WTC11 (cell line): ENCODE measurements at regions not wholly inside any gene's neighbourhood (a gene's known extent, or its start where the extent isn't known, plus 50 kb on each side); places are given as distances from the start of the nearest gene placed in this dataset.
"Not testable (repeated sequence)": the region's sequence is repeated elsewhere in the genome, so short reads cannot be mapped to it uniquely, and the experiment has no call there.

ENCODE experiments used
- ATAC-seq: fragments of 200-7000 bp; cut with Tn5 transposase; 2 replicates; pipeline ENCODE4 v1.10.0; 2021; ENCODE audit warnings: mild to moderate bottlenecking, moderate library complexity
- CTCF ChIA-PET: fragments of 300-600 bp; sonication (Branson Sonifier 250); formaldehyde crosslinking; loops from one replicate; lab custom pipeline; 2021; ENCODE audit warnings: antibody characterized with exemption; lab: Charles Lee
- POLR2A ChIA-PET: fragments of 350-600 bp; sonication (Branson Sonifier 250); formaldehyde crosslinking; loops from one replicate; lab custom pipeline; 2021; ENCODE audit warnings: antibody characterized with exemption; lab: Charles Lee
- DNase-seq: peaks from one replicate; pipeline ENCODE4 v3.0.0; 2021; ENCODE audit warnings: low spot score
- H3K27ac Mint-ChIP-seq: 2 replicates; pipeline ENCODE4 v1.8.0; 2021; ENCODE audit warnings: mixed read lengths
- H3K27me3 Mint-ChIP-seq: 2 replicates; pipeline ENCODE4 v1.8.0; 2021; ENCODE audit warnings: low read depth, mild to moderate bottlenecking, moderate library complexity, mixed read lengths
- H3K36me3 Mint-ChIP-seq: 2 replicates; pipeline ENCODE4 v1.8.0; 2021; ENCODE audit warnings: mixed read lengths
- H3K4me1 Mint-ChIP-seq: 2 replicates; pipeline ENCODE4 v1.8.0; 2022; ENCODE audit warnings: mixed read lengths
- H3K4me3 Mint-ChIP-seq: 2 replicates; pipeline ENCODE4 v1.8.0; 2021; ENCODE audit warnings: mild to moderate bottlenecking, moderate library complexity, mixed read lengths
- H3K9me3 Mint-ChIP-seq: 2 replicates; pipeline ENCODE4 v1.8.0; 2021; ENCODE audit warnings: mixed read lengths
- ATF1 ChIP-seq: sonication (generic); formaldehyde crosslinking; IDR thresholded peaks from 2 replicates; pipeline ENCODE4 v1.8.1; 2023; ENCODE audit warnings: mild to moderate bottlenecking, moderate library complexity, missing genetic modification reagents
- CTCF ChIP-seq: fragments of 200-600 bp; IDR thresholded peaks from 2 replicates; pipeline ENCODE4 v1.8.0; 2022; ENCODE audit warnings: antibody characterized with exemption
- GABPB1 ChIP-seq: sonication (generic); formaldehyde crosslinking; IDR thresholded peaks from 2 replicates; pipeline ENCODE4 v1.8.1; 2023; ENCODE audit warnings: mild to moderate bottlenecking, missing genetic modification reagents
- JUN ChIP-seq: sonication (generic); formaldehyde crosslinking; IDR thresholded peaks from 2 replicates; pipeline ENCODE4 v1.8.0; 2023; ENCODE audit warnings: mild to moderate bottlenecking, missing genetic modification reagents
- PRRX2 ChIP-seq: fragments of 250-450 bp; sonication (Bioruptor Pico); IDR thresholded peaks from 2 replicates; pipeline ENCODE4 v1.8.0; 2021; ENCODE audit warnings: mild to moderate bottlenecking
- TCF7 ChIP-seq: sonication (generic); formaldehyde crosslinking; IDR thresholded peaks from 2 replicates; pipeline ENCODE4 v1.8.0; 2022; ENCODE audit warnings: mild to moderate bottlenecking, low read depth, missing genetic modification reagents, moderate library complexity
- ZBTB21 ChIP-seq: sonication (generic); formaldehyde crosslinking; IDR thresholded peaks from 2 replicates; pipeline ENCODE4 v1.8.1; 2023; ENCODE audit warnings: mild to moderate bottlenecking, missing genetic modification reagents, borderline replicate concordance
- ZMAT4 ChIP-seq: fragments of 250-450 bp; sonication (Bioruptor Pico); IDR thresholded peaks from 2 replicates; pipeline ENCODE4 v1.9.0; 2021; ENCODE audit warnings: mild to moderate bottlenecking
- ZNF281 ChIP-seq: sonication (generic); formaldehyde crosslinking; IDR thresholded peaks from 2 replicates; pipeline ENCODE4 v1.8.0; 2023; ENCODE audit warnings: mild to moderate bottlenecking, missing genetic modification reagents
- ZNF671 ChIP-seq: fragments of 250-450 bp; sonication (Bioruptor Pico); IDR thresholded peaks from 2 replicates; pipeline ENCODE4 v1.8.0; 2021; ENCODE audit warnings: mild to moderate bottlenecking
- TF ChIP-seq, protein P1 (sequence below): fragments of 250-450 bp; sonication (Bioruptor Pico); IDR thresholded peaks from 2 replicates; pipeline ENCODE4 v1.9.0; 2021; ENCODE audit warnings: mild to moderate bottlenecking
- TF ChIP-seq, protein P2 (sequence below): sonication (generic); formaldehyde crosslinking; IDR thresholded peaks from 2 replicates; pipeline ENCODE4 v1.8.1; 2022; ENCODE audit warnings: low read depth, mild to moderate bottlenecking, moderate library complexity, missing genetic modification reagents, borderline replicate concordance
- TF ChIP-seq, protein P3 (sequence below): sonication (generic); formaldehyde crosslinking; IDR thresholded peaks from 2 replicates; pipeline ENCODE4 v1.8.0; 2022; ENCODE audit warnings: mild to moderate bottlenecking, missing genetic modification reagents
- TF ChIP-seq, protein P4 (sequence below): sonication (generic); formaldehyde crosslinking; IDR thresholded peaks from 2 replicates; pipeline ENCODE4 v1.8.1; 2023; ENCODE audit warnings: mild to moderate bottlenecking, missing genetic modification reagents, moderate library complexity
- TF ChIP-seq, protein P5 (sequence below): sonication (generic); formaldehyde crosslinking; IDR thresholded peaks from 2 replicates; pipeline ENCODE4 v1.8.1; 2022; ENCODE audit warnings: mild to moderate bottlenecking, missing genetic modification reagents, moderate library complexity, borderline replicate concordance
- TF ChIP-seq, protein P6 (sequence below): sonication (generic); formaldehyde crosslinking; IDR thresholded peaks from 2 replicates; pipeline ENCODE4 v1.8.1; 2023; ENCODE audit warnings: mild to moderate bottlenecking, missing genetic modification reagents, moderate library complexity
- TF ChIP-seq, protein P7 (sequence below): sonication (generic); formaldehyde crosslinking; IDR thresholded peaks from 2 replicates; pipeline ENCODE4 v1.8.1; 2022; ENCODE audit warnings: missing genetic modification reagents, borderline replicate concordance

- TF ChIP-seq, protein P1, sequence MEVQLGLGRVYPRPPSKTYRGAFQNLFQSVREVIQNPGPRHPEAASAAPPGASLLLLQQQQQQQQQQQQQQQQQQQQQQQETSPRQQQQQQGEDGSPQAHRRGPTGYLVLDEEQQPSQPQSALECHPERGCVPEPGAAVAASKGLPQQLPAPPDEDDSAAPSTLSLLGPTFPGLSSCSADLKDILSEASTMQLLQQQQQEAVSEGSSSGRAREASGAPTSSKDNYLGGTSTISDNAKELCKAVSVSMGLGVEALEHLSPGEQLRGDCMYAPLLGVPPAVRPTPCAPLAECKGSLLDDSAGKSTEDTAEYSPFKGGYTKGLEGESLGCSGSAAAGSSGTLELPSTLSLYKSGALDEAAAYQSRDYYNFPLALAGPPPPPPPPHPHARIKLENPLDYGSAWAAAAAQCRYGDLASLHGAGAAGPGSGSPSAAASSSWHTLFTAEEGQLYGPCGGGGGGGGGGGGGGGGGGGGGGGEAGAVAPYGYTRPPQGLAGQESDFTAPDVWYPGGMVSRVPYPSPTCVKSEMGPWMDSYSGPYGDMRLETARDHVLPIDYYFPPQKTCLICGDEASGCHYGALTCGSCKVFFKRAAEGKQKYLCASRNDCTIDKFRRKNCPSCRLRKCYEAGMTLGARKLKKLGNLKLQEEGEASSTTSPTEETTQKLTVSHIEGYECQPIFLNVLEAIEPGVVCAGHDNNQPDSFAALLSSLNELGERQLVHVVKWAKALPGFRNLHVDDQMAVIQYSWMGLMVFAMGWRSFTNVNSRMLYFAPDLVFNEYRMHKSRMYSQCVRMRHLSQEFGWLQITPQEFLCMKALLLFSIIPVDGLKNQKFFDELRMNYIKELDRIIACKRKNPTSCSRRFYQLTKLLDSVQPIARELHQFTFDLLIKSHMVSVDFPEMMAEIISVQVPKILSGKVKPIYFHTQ (CRISPR knock-in tag), result no peak
- TF ChIP-seq, protein P2, sequence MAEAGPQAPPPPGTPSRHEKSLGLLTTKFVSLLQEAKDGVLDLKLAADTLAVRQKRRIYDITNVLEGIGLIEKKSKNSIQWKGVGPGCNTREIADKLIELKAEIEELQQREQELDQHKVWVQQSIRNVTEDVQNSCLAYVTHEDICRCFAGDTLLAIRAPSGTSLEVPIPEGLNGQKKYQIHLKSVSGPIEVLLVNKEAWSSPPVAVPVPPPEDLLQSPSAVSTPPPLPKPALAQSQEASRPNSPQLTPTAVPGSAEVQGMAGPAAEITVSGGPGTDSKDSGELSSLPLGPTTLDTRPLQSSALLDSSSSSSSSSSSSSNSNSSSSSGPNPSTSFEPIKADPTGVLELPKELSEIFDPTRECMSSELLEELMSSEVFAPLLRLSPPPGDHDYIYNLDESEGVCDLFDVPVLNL (CRISPR knock-in tag), result no peak
- TF ChIP-seq ATF1 (CRISPR knock-in tag), result no peak
- TF ChIP-seq PRRX2 (CRISPR knock-in tag), result no peak
- TF ChIP-seq, protein P3, sequence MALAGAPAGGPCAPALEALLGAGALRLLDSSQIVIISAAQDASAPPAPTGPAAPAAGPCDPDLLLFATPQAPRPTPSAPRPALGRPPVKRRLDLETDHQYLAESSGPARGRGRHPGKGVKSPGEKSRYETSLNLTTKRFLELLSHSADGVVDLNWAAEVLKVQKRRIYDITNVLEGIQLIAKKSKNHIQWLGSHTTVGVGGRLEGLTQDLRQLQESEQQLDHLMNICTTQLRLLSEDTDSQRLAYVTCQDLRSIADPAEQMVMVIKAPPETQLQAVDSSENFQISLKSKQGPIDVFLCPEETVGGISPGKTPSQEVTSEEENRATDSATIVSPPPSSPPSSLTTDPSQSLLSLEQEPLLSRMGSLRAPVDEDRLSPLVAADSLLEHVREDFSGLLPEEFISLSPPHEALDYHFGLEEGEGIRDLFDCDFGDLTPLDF (CRISPR knock-in tag), result no peak
- no peak for TF ChIP-seq CTCF
- TF ChIP-seq GABPB1, result no peak
- TF ChIP-seq, protein P4, sequence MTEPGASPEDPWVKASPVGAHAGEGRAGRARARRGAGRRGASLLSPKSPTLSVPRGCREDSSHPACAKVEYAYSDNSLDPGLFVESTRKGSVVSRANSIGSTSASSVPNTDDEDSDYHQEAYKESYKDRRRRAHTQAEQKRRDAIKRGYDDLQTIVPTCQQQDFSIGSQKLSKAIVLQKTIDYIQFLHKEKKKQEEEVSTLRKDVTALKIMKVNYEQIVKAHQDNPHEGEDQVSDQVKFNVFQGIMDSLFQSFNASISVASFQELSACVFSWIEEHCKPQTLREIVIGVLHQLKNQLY, result no peak
- TF ChIP-seq ZMAT4, result no peak
- TF ChIP-seq, all 79 proteins: peak for 0
These were observed 122.5 kb upstream of the SLC44A1 start (continued) for GRCh38 chr9:105121861-105122430.

DNA sequence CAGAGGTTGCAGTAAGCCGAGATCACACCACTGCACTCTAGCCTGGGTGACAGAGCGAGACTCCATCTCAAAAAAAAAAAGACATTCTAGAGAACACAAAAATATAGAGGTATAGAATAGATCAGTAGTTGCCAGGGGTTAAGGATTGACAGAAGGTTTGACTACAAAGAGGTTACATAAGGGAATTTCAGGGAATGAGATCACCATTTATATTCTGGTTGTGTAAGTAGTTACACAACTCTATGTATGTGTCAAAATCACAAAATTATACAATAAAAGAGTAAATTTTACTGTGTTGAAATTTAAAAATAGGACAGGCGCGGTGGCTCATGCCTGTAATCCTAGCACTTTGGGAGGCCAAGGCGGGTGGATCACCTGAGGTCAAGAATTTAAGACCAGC lies 119.9 kb upstream of the SLC44A1 start:
- ATAC-seq, H3K4me3 Mint-ChIP-seq, H3K27me3 Mint-ChIP-seq, H3K27ac Mint-ChIP-seq, DNase-seq, H3K4me1 Mint-ChIP-seq, CTCF ChIA-PET, H3K36me3 Mint-ChIP-seq: not testable (repeated sequence)
- H3K9me3 Mint-ChIP-seq, result peaks cover 18% of the 10 kb centered on the region
- POLR2A ChIA-PET, result interaction anchor here (0.7 kb wide), 1 partner anchor 97 kb away, joined by 3 read pairs; no protein-coding TSS in a partner anchor

- Mint-ChIP-seq H3K27ac (no peak overlapping the region), H3K27me3 (peaks cover 4% of the 10 kb centered on the region), H3K4me1 (peaks cover 9% of the 10 kb centered on the region), H3K9me3 (peaks cover 12% of the 10 kb centered on the region), H3K4me3 (no peak overlapping the region), H3K36me3 (peaks cover 4% of the 10 kb centered on the region)
- ChIA-PET POLR2A (interaction anchor here (0.7 kb wide), 1 partner anchor 157 kb away, joined by 3 read pairs; no protein-coding TSS in a partner anchor), CTCF (interaction anchor here (0.6 kb wide), 2 partner anchors 13 to 37 kb away, joined by 3 read pairs; no protein-coding TSS in a partner anchor)
- peak; percentile 28; the same call in 1 of the 2 replicates for ATAC-seq
- no peak for DNase-seq
- TF ChIP-seq, protein P5, sequence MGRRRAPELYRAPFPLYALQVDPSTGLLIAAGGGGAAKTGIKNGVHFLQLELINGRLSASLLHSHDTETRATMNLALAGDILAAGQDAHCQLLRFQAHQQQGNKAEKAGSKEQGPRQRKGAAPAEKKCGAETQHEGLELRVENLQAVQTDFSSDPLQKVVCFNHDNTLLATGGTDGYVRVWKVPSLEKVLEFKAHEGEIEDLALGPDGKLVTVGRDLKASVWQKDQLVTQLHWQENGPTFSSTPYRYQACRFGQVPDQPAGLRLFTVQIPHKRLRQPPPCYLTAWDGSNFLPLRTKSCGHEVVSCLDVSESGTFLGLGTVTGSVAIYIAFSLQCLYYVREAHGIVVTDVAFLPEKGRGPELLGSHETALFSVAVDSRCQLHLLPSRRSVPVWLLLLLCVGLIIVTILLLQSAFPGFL (CRISPR knock-in tag), result no peak
- TF ChIP-seq, protein P6, sequence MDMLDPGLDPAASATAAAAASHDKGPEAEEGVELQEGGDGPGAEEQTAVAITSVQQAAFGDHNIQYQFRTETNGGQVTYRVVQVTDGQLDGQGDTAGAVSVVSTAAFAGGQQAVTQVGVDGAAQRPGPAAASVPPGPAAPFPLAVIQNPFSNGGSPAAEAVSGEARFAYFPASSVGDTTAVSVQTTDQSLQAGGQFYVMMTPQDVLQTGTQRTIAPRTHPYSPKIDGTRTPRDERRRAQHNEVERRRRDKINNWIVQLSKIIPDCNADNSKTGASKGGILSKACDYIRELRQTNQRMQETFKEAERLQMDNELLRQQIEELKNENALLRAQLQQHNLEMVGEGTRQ (CRISPR knock-in tag), result no peak
- TF ChIP-seq, protein P7, sequence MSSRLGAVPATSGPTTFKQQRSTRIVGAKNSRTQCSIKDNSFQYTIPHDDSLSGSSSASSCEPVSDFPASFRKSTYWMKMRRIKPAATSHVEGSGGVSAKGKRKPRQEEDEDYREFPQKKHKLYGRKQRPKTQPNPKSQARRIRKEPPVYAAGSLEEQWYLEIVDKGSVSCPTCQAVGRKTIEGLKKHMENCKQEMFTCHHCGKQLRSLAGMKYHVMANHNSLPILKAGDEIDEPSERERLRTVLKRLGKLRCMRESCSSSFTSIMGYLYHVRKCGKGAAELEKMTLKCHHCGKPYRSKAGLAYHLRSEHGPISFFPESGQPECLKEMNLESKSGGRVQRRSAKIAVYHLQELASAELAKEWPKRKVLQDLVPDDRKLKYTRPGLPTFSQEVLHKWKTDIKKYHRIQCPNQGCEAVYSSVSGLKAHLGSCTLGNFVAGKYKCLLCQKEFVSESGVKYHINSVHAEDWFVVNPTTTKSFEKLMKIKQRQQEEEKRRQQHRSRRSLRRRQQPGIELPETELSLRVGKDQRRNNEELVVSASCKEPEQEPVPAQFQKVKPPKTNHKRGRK (CRISPR knock-in tag), result no peak
- TF ChIP-seq ZNF671 (CRISPR knock-in tag) (no peak), ZNF281 (CRISPR knock-in tag) (no peak), TCF7 (CRISPR knock-in tag) (no peak), ZBTB21 (CRISPR knock-in tag) (no peak), GABPB1 (no peak), JUN (no peak)
These were observed 118.2 kb upstream of the SLC44A1 start for GRCh38 chr9:105126226-105126625.
